Spinal cord (tissue), 9 donors: ENCODE measurements at regions not wholly inside any gene's neighbourhood (a gene's known extent, or its start where the extent isn't known, plus 50 kb on each side); places are given as distances from the start of the nearest gene placed in this dataset.

Experiments used
- DNase-seq, 6 donors: peaks; one replicate each; pipeline versions ENCODE4 v3.0.0 to v3.0.0-alpha.2; 2013 to 2015; ENCODE audit warnings: low spot score in 6 of 6, low read depth in 4 of 6
- H3K27ac ChIP-seq: one replicate; pipeline ENCODE4 v1.5.1; 2013; ENCODE audit warnings: low read depth, low read length, control low read depth
- H3K27me3 ChIP-seq: one replicate; pipeline ENCODE4 v1.6.1; 2013; ENCODE audit warnings: low read length; ENCODE audit not compliant: control insufficient read depth, insufficient read depth
- H3K36me3 ChIP-seq: one replicate; pipeline ENCODE4 v1.6.1; 2013; ENCODE audit warnings: low read length; ENCODE audit not compliant: control insufficient read depth, insufficient read depth
- H3K4me1 ChIP-seq: one replicate; pipeline ENCODE4 v1.6.1; 2013; ENCODE audit warnings: low read length; ENCODE audit not compliant: control insufficient read depth, insufficient read depth
- H3K4me3 ChIP-seq: one replicate; pipeline ENCODE4 v1.5.1; 2013; ENCODE audit warnings: low read depth, low read length, control low read depth
- H3K9me3 ChIP-seq: one replicate; pipeline ENCODE4 v1.6.1; 2013; ENCODE audit warnings: low read length; ENCODE audit not compliant: control insufficient read depth, insufficient read depth
- WGBS: methylation state at CpG from one replicate; pipeline ENCODE4 v1.1.5; 2013; ENCODE audit warnings: missing lambda C conversion rate; ENCODE audit not compliant: insufficient coverage; 5-methylcytosine and 5-hydroxymethylcytosine counted together
- donor health status: healthy.

DNA sequence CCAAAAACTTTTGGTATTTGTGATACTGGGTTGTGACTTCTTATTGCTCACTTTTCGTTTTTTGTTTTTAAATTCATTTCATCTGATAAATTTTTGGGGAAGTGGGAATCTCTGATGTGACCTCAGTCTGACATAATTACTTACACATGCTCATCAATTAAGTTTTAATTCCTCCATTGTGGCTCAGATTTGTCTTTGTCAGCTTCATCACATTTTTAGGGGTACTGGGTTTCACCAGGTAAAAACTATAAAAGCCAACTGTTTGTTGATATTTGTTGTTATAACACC lies 425.3 kb upstream of the TGFBR2 start:
- H3K4me1 ChIP-seq: no peaks in the 10 kb centered on the region
- DNase-seq: no peak
- H3K27ac ChIP-seq: no peak overlapping the region
- no CpG with 5 or more reads among the region's 1 CpG for WGBS
- H3K27me3 ChIP-seq: no peaks in the 10 kb centered on the region
- no peaks in the 10 kb centered on the region for H3K9me3 ChIP-seq
- H3K36me3 ChIP-seq: no peaks in the 10 kb centered on the region
- H3K4me3 ChIP-seq: no peak overlapping the region

DNA sequence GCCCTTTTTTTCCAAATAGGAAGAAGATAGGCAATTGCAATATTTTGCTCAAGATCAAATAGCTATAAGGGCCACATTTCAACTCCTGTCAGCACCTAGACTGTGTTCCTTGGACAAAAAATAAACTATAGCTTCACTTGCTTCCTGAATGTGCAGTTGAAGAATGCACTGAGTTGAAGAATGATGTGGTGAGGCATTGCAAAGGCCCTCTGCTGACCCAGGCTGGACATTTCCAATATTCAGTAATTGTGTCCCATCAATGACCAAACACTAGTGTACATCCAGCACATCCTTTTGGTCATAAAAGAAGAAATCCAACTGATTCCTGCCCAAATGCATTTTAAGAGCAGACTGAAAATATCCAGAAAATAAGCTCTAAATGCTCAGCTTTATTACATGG lies 424.8 kb upstream of the TGFBR2 start:
- Histone ChIP-seq H3K36me3 (no peaks in the 10 kb centered on the region), H3K27me3 (no peaks in the 10 kb centered on the region), H3K4me3 (no peak overlapping the region), H3K27ac (no peak overlapping the region), H3K9me3 (no peaks in the 10 kb centered on the region), H3K4me1 (no peaks in the 10 kb centered on the region)
- no peak for DNase-seq

DNA sequence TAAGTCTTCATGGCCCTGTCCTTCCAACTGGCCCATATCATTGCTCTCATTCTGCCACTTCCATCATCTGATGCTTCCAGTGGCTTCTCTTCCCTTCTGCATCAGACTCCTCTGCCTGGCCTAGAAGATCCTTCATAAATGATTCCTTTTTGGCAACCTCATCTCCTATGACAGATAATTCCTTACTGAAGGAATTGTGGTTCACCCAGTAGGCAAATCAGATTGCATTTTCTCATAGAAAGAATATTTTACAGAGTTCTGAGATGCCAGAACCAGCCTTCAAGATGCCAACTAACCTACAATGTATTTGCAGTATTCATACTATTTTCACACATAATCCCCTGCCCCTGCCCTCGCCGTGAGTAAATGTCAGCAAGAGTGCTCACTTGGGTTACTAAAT lies 423.0 kb upstream of the TGFBR2 start:
- DNase-seq: no peak
- no peaks in the 10 kb centered on the region for H3K36me3 ChIP-seq
- H3K9me3 ChIP-seq: no peaks in the 10 kb centered on the region
- no CpG with 5 or more reads among the region's 2 CpGs for WGBS
- no peak overlapping the region for H3K4me3 ChIP-seq
- H3K27ac ChIP-seq: no peak overlapping the region
- no peaks in the 10 kb centered on the region for H3K27me3 ChIP-seq
- H3K4me1 ChIP-seq: no peaks in the 10 kb centered on the region

DNA sequence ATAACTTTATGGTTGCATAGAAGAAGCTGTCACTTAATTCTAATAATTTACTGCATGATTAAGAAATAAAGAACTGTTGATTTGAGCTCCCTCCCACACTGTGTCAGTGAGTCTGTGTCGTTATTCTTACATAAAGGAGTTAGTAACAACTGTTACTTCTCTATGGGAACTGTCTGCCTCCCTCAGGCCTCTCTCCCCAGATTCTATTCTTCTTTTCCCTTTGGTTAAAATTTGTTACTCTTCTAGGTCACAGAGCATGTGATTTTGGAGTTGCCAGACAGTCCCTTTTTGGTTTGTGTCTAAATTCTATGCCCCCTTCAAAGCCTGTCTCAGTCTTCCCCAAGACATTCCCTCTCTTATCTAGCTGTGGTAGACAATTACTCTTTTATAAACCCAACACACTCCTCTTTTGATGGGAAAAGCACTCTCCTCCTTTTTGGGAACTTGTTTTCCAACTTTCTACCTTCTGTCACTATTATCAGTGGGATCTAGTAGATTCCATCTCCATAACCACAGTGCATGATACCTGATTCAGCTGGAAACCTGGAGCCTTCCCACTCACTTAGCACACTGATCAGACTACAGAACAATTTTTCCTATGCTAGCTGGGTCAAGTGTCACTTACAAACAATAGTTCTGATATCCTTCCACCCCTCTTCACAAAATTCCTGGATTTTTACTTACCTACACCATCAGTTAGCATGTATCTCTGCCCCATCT lies 422.1 kb upstream of the TGFBR2 start:
- no peaks in the 10 kb centered on the region for H3K27me3 ChIP-seq
- no CpG with 5 or more reads among the region's 1 CpG for WGBS
- no peaks in the 10 kb centered on the region for H3K36me3 ChIP-seq
- H3K4me1 ChIP-seq: no peaks in the 10 kb centered on the region
- H3K4me3 ChIP-seq: no peak overlapping the region
- H3K9me3 ChIP-seq: no peaks in the 10 kb centered on the region
- no peak overlapping the region for H3K27ac ChIP-seq
- DNase-seq: no peak

DNA sequence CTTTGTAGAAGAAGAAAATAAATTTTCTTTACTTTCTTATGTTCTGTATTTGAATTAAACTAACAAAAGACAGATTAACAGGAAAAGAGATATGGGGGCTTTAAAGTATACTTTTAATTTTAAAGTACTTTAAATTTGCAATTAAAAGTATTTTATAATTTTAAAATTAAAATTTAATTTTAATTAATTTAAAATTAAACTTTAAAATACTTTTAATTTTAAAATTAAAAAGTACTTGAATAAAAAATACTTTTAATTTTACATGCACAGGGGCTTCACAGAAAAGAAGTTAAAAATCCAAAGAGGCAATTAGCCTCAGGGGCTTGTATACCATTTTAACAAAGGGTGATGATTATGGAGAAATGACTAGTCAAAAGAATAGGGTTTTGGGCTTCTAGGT lies 420.5 kb upstream of the TGFBR2 start:
- no peaks in the 10 kb centered on the region for H3K9me3 ChIP-seq
- H3K4me3 ChIP-seq: no peak overlapping the region
- H3K27ac ChIP-seq: no peak overlapping the region
- H3K27me3 ChIP-seq: no peaks in the 10 kb centered on the region
- H3K4me1 ChIP-seq: no peaks in the 10 kb centered on the region
- DNase-seq: no peak
- no peaks in the 10 kb centered on the region for H3K36me3 ChIP-seq

DNA sequence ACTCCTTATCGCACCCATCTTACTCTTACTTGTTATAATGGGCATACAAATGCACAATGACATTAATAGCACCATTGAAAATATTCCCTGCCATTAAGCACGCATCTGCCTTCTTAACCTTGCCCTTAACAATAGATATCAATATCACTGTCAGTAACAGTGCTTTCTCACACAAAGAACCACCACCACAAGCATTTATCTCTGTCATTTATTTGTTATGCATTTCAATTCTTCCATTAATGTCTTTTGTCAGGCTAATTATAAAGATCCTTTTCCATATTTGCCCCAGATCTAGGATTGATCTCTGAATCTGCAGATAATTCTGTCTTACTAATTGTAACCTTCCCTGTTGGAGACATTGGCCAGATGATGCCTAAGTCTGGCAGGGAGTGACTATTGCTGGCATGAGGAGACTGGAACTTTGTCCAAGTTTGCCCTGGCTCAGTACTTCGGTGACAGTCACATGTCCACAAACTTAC lies 419.6 kb upstream of the TGFBR2 start:
- peak in 1 of 6 donors; percentile 17 for DNase-seq
- no peaks in the 10 kb centered on the region for H3K27me3 ChIP-seq
- 78% methylated on average over 2 of the region's 3 CpGs for WGBS
- no peaks in the 10 kb centered on the region for H3K36me3 ChIP-seq
- H3K4me3 ChIP-seq: no peak overlapping the region
- no peaks in the 10 kb centered on the region for H3K9me3 ChIP-seq
- no peaks in the 10 kb centered on the region for H3K4me1 ChIP-seq
- no peak overlapping the region for H3K27ac ChIP-seq

DNA sequence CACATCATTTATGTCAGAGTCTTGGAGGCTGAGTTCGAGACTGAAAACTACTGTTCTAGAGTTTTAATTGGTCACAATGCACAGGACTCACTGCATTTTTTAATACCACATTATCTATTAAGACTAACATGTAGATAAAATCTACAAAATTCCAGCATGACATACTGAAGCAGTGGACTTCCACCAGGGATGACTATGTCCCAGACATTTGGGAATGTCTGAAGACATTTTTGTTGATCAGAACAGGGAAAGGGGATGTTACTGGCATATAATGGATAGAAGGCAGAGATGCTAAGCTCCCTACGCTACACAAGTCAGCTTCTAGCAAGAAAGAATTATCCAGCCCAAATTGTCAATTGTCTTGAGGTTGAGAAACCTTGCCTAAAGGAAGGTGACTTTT lies 419.0 kb upstream of the TGFBR2 start:
- Histone ChIP-seq H3K27me3 (no peaks in the 10 kb centered on the region), H3K4me1 (no peaks in the 10 kb centered on the region), H3K4me3 (no peak overlapping the region), H3K36me3 (no peaks in the 10 kb centered on the region), H3K9me3 (no peaks in the 10 kb centered on the region), H3K27ac (no peak overlapping the region)
- no CpG with 5 or more reads among the region's 2 CpGs for WGBS
- no peak for DNase-seq

DNA sequence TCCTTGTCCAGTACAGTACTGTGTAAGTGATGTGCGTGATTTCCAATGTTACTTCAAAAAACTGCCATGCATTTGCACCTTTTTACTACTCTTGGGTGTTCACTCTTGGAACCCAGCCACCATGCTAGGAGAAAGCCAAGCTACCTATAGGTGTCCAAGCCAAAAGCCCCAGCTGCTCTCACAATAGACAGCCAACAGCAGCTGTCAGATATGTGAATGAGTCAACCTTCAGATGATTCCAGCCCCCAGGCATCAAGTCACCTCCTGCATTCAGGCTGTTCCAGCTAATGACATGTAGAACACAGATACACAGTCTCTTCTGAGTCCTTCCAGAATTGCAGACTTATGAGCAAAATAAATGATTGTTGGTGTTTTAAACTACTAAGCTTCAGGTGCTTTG lies 417.7 kb upstream of the TGFBR2 start:
- Histone ChIP-seq H3K36me3 (no peaks in the 10 kb centered on the region), H3K9me3 (no peaks in the 10 kb centered on the region), H3K27me3 (no peaks in the 10 kb centered on the region), H3K4me3 (no peak overlapping the region), H3K4me1 (no peaks in the 10 kb centered on the region), H3K27ac (no peak overlapping the region)
- no CpG with 5 or more reads among the region's 1 CpG for WGBS
- peak in 1 of 6 donors; percentile 45 for DNase-seq

DNA sequence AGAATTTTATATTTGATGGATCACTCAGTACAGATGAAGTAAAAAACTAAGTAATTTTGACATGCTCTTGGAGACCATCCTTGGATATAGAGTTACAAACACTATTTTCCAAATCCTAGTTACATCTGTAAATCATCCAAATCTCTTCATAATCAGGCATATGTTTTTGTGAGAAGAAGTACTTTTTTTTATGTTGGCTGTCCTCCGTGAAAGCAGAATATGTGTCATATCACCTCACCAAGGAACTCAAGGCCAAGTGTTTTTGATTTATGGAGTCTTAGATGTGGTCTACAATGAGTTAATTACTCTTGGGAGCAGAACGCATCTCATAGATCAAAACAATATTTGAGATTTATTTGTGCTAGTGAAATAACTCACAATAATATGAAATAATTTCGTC lies 416.5 kb upstream of the TGFBR2 start:
- WGBS: no CpG with 5 or more reads among the region's 3 CpGs
- Histone ChIP-seq H3K27me3 (no peaks in the 10 kb centered on the region), H3K4me3 (no peak overlapping the region), H3K27ac (no peak overlapping the region), H3K36me3 (no peaks in the 10 kb centered on the region), H3K4me1 (no peaks in the 10 kb centered on the region), H3K9me3 (no peaks in the 10 kb centered on the region)
- DNase-seq: no peak

DNA sequence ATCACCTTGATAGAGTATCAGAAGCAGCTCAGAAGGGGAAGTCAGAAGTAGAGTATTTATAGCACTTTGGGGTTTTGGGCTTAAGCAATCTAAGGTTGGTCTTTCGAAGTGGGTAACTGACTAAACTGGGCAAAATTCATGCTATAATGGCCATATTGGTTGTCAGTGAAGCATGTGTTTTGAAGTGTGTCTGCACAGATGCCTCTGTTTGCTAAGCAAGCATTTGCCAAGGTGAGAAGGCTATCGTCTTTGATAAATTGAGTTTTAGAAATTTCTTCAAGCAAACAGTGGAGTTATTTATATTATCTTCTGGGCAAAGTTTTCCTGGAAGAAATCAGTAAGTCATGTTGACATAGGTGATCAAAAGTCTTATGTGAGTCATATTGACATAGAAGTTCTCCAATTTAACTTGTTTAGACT lies 412.8 kb upstream of the TGFBR2 start:
- WGBS: 60% methylated on average over 2 of the region's 2 CpGs
- H3K9me3 ChIP-seq: no peaks in the 10 kb centered on the region

More for the DNA sequence above, 412.8 kb upstream of the TGFBR2 start:
- Histone ChIP-seq H3K4me3 (no peak overlapping the region), H3K36me3 (no peaks in the 10 kb centered on the region), H3K4me1 (no peaks in the 10 kb centered on the region), H3K27ac (no peak overlapping the region), H3K27me3 (no peaks in the 10 kb centered on the region)
- DNase-seq: no peak
